Medulla oblongata (tissue), 1 donor: ENCODE measurements at regions not wholly inside any gene's neighbourhood (a gene's known extent, or its start where the extent isn't known, plus 50 kb on each side); places are given as distances from the start of the nearest gene placed in this dataset.
A peak's percentile ranks its signal among the peaks of the same experiment; 100 is the strongest.
"Not testable (repeated sequence)": the region's sequence is repeated elsewhere in the genome, so short reads cannot be mapped to it uniquely, and the experiment has no call there.

Source experiments
- DNase-seq: peaks from one replicate; pipeline ENCODE4 v3.0.0-alpha.2; 2015; ENCODE audit errors: extremely low spot score

GRCh38 chr10:33661580-33662336 is 327.3 kb upstream of the NRP1 start:
- peak; percentile 81 for DNase-seq

- no peak for DNase-seq
These were observed 325.9 kb upstream of the NRP1 start for GRCh38 chr10:33660329-33660728.

GRCh38 chr10:33657913-33658312 is 323.4 kb upstream of the NRP1 start:
- no peak for DNase-seq

- DNase-seq: no peak
These were observed 322.9 kb upstream of the NRP1 start for GRCh38 chr10:33657154-33657908.

GRCh38 chr10:33655921-33656320 is 321.5 kb upstream of the NRP1 start:
- DNase-seq: no peak

GRCh38 chr10:33655165-33655815 is 320.8 kb upstream of the NRP1 start:
- no peak for DNase-seq

GRCh38 chr10:33653584-33654367 is 319.3 kb upstream of the NRP1 start:
- DNase-seq: no peak

- no peak for DNase-seq
These were observed 318.4 kb upstream of the NRP1 start for GRCh38 chr10:33652870-33653269.

GRCh38 chr10:33650131-33650530 is 315.7 kb upstream of the NRP1 start:
- DNase-seq: not testable (repeated sequence)

- DNase-seq: no peak
These were observed 308.6 kb upstream of the NRP1 start for GRCh38 chr10:33643042-33643441.

GRCh38 chr10:33638891-33639290 is 304.4 kb upstream of the NRP1 start:
- DNase-seq: no peak

GRCh38 chr10:33638374-33638773 is 303.9 kb upstream of the NRP1 start:
- DNase-seq: no peak

- no peak for DNase-seq
These were observed 301.6 kb upstream of the NRP1 start for GRCh38 chr10:33635967-33636515.

GRCh38 chr10:33632432-33632831 is 298.0 kb upstream of the NRP1 start:
- no peak for DNase-seq

GRCh38 chr10:33631991-33632390 is 297.5 kb upstream of the NRP1 start:
- no peak for DNase-seq

GRCh38 chr10:33630761-33631160 is 296.3 kb upstream of the NRP1 start:
- DNase-seq: no peak

GRCh38 chr10:33627611-33628010 is 293.1 kb upstream of the NRP1 start:
- no peak for DNase-seq

GRCh38 chr10:33626798-33627466 is 292.5 kb upstream of the NRP1 start:
- no peak for DNase-seq

- peak; percentile 12 for DNase-seq
These were observed 289.2 kb upstream of the NRP1 start for GRCh38 chr10:33623669-33624068.

GRCh38 chr10:33621101-33621500 is 286.6 kb upstream of the NRP1 start:
- DNase-seq: peak; percentile 23

GRCh38 chr10:33618196-33618595 is 283.7 kb upstream of the NRP1 start:
- no peak for DNase-seq
